Iris pigment epithelial cell (primary cell): ENCODE measurements at regions not wholly inside any gene's neighbourhood (a gene's known extent, or its start where the extent isn't known, plus 50 kb on each side); places are given as distances from the start of the nearest gene placed in this dataset.
"Not testable (repeated sequence)": the region's sequence is repeated elsewhere in the genome, so short reads cannot be mapped to it uniquely, and the experiment has no call there.

ENCODE experiments used
- DNase-seq: peaks from one replicate; pipeline ENCODE4 v3.0.0-alpha.2; 2011; ENCODE audit warnings: low read depth

DNA sequence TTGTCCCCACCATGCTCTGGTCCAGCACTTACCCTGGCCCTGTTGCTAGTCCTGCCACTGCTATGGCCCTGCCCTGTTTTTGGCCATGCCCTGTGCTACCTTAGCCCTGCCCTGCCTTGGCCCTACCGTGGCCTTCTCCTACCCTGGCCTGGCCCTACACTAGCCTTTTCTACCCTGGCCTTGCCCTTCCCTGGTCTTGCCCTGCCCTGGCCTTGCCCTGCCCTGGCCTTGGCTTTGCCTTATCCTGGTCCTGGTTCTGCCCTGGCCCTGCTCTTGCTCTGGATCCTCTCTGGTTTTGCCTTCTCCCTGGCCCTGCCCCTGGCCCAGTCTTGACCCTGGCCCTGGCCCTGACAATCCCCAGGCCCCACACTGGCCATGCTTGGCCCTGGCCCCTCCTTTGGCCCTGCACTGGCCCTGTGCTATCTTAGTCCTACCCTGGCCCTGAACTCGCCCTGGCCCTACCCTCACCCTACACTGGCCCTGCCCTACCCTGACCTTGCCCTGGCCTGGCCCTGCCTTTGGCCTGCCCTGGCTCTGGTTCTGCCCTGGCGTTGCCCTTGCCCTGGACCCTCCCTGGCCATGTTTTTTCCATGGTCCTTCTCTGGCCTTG is 235.0 kb downstream of the GOLGA6L6 start:
- DNase-seq, result not testable (repeated sequence)

DNA sequence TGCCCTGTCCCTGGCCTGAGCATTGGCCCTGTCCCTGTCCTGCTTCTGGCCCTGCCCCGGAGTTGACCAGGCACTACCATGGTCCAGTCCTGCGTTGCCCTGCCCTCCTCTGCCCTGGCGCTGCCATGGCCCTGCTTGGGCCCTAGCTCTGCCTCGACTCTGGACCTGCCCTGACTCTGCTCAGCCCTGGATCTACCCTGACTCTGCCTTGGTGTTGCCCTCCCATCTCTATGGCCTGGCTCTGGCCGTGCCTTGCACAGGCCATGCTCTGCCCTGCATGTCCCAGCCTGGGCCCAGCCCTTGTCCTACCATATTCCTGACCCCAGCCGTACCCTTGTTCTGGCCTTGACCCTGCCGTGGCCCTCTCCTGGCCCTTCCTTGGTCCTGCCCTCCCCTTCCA is 235.7 kb downstream of the GOLGA6L6 start:
- not testable (repeated sequence) for DNase-seq

DNA sequence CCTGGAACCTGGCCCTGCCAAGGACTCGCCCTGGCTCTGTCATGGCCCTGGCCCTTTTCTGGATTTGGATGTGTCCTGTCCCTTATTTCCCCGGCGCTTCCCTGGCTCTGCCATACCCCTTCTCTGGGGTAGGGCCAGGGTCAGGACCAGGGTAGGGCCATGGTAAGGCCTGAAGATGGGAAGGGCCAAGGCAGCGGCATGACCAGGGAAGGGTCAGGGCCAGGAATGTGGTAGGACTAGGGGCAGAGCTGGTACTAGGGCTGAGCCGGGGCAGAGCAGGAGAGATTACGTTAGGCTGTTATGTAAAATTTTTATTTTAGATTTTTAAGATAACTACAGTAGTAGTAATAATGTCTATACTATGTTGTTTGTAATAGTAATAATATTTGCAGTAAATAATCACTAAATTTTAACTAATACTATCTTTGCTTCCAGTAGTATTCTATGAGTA is 236.6 kb downstream of the GOLGA6L6 start:
- not testable (repeated sequence) for DNase-seq

DNA sequence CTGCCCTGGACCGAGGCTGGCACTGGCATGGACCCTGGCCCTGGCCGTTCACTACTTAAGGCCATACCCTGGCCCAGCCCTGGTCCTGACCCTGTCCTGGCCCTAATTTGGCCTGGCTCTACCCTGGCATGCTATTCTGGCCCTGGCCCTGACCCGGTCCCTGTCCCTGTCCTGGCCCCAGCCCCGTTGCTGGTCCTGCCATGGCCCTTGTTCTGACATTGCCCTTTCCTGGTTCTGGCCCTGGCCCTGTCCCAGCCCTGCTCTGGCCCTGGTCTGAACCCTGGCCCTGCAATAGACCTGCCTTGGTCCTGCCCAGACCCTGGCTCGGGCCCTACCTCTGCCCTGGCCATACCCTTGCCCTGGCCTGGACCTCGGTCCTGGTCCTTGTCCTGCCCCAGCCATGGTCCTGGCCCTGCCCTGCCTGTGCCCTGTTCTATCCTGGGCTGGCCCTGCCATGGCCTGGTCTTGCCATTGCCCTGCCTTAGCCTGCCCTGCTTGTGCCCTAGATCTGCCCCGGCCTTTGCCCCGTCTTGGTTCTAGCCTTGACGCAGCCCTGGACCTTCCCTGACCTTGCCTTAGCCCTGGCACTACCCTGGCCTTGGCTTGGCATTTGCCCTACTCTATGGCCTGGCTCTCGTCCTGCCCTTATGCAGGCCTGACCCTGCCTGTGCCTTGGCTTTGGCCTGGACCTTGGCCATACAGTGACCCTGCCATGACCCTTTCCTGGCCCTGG is 237.2 kb downstream of the GOLGA6L6 start:
- DNase-seq, result not testable (repeated sequence)

DNA sequence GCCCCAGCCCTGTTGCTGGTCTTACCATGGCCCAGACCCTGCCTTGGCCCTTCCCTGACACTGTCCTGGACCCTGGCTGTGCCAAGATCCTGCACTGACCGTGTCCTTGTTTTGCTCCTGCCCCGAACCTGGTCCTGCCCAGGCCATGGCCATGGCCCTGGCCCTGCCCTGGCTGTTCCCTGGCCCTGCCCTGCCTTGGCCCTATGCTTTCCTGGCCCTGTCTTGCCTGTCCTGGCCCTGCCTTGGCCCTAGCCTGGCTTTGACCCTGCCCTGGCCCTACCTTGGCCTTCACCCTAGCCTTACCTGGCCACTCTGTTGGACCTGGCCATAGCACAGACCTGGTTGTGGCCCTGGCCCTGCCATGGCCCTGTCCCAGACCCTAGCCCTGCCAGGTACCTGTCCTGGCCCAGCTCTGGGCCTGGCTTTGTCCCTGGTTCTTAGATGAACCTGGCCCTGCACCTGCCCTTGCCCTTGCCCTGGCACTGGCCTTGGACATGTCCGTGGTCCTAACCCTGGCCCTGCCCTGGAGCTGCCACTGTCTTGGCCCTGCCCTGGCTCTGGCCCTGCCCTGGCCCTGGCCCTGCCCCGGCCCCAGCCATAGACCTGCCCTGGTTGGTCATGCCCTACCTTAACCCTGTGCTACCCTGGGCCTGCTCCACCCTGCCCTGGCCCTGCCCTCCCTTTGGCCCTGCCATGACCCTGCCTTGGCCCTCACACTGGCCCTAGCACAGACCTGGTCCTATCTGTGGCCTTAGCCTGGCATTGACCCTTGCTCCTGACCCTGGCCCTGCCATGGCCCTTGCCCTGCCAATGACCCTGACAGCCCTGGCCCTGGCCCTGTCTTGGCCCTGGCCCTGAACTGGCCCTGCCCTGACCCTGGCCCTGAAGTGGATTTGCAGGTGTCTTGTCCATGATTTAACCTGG is 238.1 kb downstream of the GOLGA6L6 start:
- not testable (repeated sequence) for DNase-seq

GRCh38 chr15:20302141-20303069 is 239.2 kb downstream of the GOLGA6L6 start:
- DNase-seq, result not testable (repeated sequence)

GRCh38 chr15:20301471-20302081 is 240.0 kb downstream of the GOLGA6L6 start:
- DNase-seq, result not testable (repeated sequence)

DNA sequence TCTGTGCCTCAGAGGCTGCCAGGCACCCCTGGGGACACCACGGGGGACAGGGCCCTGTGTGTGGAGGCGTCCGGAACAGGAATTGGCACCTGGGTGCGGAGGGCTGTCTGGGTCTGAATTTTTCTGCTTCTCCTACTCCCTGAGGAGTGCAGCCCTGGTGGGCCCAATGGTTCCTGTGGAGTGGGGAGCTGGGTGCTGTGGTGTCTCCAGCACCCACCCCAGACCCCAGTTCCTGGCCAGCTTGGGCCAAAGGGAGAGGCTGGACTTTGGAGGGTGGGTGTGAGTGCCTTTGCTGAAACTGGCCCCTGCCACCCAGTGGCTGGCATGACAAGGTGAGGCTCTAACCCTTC is 240.6 kb downstream of the GOLGA6L6 start:
- not testable (repeated sequence) for DNase-seq

GRCh38 chr15:20300351-20301040 is 241.1 kb downstream of the GOLGA6L6 start:
- not testable (repeated sequence) for DNase-seq

DNA sequence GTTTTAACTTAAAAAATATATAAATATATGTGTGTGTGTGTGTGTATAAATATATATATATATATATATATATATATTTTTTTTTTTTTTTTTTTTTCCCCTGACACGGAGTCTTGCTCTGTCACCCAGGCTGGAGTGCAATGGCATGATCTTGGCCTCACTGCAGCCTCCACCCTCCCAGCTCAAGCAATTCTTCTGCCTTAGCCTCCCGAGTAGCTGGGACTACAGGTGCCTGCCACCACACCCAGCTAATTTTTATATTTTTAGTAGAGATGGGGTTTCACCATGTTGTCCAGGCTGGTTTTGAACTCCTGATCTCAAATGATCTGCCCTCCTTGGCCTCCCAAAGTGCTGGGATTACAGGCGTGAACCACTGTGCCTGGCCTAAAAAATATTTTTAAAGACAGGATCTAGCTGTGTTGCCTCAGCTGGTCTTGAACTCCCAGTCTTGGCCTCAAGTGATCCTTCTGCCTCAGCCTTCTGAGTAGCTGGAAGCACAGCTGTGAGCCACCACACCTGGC is 243.9 kb downstream of the GOLGA6L6 start:
- not testable (repeated sequence) for DNase-seq

DNA sequence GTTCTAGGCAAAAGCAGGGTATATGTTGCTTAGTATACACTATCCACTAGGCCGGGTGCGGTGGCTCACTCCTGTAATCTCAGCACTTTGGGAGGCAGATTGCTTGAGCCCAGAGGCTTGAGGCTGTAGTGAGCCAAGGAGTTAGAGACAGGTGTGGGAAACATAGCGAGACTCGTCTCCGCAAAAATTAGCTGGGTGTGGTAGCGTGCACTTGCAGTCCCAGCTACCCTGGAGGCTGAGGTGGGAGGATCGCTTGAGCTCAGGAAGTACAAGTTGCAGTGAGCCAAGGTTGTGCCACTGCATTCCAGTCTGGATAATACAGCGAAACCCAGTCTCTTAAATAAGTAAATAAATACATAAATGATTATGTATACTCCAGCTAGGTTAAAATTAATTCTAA is 245.3 kb downstream of the GOLGA6L6 start:
- not testable (repeated sequence) for DNase-seq

DNA sequence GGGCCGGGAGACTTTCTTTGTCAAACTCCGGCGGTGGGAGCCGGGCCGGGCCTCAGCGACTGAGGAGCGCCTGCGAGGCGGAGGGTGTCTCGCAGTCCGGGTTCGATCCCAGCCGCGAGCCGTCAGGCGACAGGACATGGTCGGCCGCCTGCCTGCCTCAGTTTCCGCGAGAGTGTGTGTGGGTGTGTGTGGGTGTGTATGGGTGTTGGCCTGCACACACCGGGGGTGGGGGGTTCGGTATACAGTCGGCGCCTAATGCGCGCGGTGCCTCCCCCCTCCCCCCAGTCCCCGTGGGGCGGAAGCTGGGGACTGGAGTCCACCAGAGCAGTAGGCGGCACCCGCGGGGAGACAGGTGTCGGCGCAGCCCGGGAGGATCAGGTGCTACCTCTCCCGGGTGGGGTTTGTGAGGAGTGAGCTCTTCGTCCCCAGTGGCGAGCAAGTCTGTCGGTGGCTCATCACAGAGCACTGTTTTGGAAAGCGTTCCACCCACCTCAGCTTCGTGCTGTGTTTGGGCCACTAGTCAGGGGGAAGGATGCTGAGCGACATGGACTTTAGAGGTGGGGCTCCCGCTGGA is 246.3 kb downstream of the GOLGA6L6 start:
- DNase-seq, result no peak

DNA sequence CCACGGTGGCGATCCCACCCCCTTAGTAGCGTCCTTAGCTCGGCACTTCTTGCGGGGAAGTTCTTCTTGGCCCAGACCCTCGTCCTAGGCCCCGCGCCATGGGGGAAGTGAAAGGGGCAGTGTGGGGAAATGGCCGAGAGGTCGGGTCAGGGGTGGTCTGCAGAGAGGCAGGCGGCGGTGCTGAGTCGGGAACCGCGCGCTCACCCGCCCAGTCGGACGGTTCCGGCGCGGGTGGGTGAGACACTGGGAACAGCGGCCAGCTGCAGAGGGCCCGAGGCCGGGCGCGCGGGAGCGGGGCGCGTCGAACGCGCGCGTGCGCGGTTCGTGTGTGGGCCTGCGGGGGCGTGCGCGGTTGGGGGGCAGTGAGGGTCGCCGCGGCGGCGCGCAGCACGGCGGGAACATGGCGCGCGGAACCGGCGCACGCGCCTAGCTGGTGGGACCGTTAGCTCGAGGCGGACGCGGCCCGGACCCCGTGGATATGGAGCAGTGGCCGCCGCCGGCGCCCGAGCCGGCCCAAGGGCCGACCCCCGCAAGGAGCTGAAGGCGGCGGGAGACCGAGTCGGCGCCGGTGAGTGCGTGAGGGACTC is 246.9 kb downstream of the GOLGA6L6 start:
- DNase-seq, result no peak

GRCh38 chr15:20292422-20293005 is 249.1 kb downstream of the GOLGA6L6 start:
- DNase-seq, result not testable (repeated sequence)

- DNase-seq, result not testable (repeated sequence)
These were observed 250.0 kb downstream of the GOLGA6L6 start for GRCh38 chr15:20291616-20292015.

GRCh38 chr15:20290606-20291005 is 251.0 kb downstream of the GOLGA6L6 start:
- DNase-seq, result not testable (repeated sequence)

- DNase-seq, result not testable (repeated sequence)
These were observed 252.0 kb downstream of the GOLGA6L6 start for GRCh38 chr15:20289538-20290103.

- not testable (repeated sequence) for DNase-seq
These were observed 252.6 kb downstream of the GOLGA6L6 start for GRCh38 chr15:20288800-20289537.
